T-helper 17 cell (primary cell): ENCODE measurements at regions not wholly inside any gene's neighbourhood (a gene's known extent, or its start where the extent isn't known, plus 50 kb on each side); places are given as distances from the start of the nearest gene placed in this dataset.

Source experiments
- ATAC-seq: fragments of 150-1000 bp; cut with Tn5 transposase; 2 replicates; pipeline ENCODE4 v1.10.0; 2021; ENCODE audit warnings: mild to moderate bottlenecking, moderate library complexity
- DNase-seq, 3 donors: peaks; one replicate each; pipeline versions ENCODE4 v3.0.0 to v3.0.0-alpha.2; 2020 to 2021
- H3K9me3 ChIP-seq: one replicate; pipeline ENCODE4 v1.7.0; 2013; ENCODE audit warnings: low read length, mild to moderate bottlenecking; ENCODE audit not compliant: control insufficient read depth, poor library complexity, severe bottlenecking
- H3K27ac Mint-ChIP-seq: one replicate; pipeline ENCODE4 v1.8.0; 2022; ENCODE audit warnings: mild to moderate bottlenecking, moderate library complexity, mixed read lengths
- H3K27me3 Mint-ChIP-seq: one replicate; pipeline ENCODE4 v1.8.0; 2022; ENCODE audit warnings: mixed read lengths
- H3K36me3 Mint-ChIP-seq: one replicate; pipeline ENCODE4 v1.8.0; 2022; ENCODE audit warnings: low read depth, mixed read lengths
- H3K4me1 Mint-ChIP-seq: one replicate; pipeline ENCODE4 v1.8.0; 2022; ENCODE audit warnings: mild to moderate bottlenecking, mixed read lengths
- H3K4me3 Mint-ChIP-seq: one replicate; pipeline ENCODE4 v1.8.0; 2022; ENCODE audit warnings: mild to moderate bottlenecking, moderate library complexity, mixed read lengths

DNA sequence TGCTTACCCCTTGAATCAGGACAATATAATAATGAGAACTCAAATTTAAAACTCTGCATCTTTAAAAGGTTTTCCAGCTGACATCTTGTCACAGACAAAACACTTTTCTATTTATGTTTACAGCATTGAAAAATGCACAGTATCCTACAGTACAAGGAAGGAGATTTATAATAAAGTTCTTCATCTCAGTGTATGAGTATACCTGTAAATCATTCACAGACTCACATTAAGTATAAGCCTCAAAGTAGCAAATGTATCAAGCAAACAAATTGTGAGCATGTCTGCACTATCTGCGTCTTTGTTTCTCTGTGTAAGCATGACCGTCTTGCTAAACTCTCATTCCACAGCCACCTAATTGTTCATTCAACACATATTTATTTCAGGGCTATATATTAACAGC is 52.8 kb downstream of the PPP1R2C start:
- ATAC-seq (no peak), DNase-seq (no peak)
- no peak overlapping the region for H3K27ac Mint-ChIP-seq
- no peaks in the 10 kb centered on the region for H3K27me3 Mint-ChIP-seq
- no peaks in the 10 kb centered on the region for H3K4me1 Mint-ChIP-seq
- H3K9me3 ChIP-seq, result no peaks in the 10 kb centered on the region
- H3K36me3 Mint-ChIP-seq, result peaks cover 2% of the 10 kb centered on the region
- no peak overlapping the region for H3K4me3 Mint-ChIP-seq

DNA sequence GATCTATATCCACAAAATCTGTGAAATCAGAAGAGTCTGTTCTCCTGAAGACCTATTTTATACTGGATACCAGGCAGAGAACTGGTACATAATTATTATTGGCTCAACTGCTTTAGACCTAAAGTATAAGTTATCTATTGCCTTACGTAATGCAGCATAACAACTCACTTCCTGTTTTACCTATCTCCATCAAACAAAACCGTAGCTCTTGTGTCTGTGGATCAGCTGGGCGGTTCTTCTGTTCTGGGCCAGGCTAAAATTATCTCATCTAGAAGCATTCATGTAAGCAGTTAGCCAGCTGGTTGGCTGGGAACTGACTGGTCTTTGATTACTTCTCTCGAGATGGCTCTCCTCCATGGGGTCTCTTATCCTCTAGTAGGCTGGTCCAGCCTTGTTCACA is 57.8 kb downstream of the PPP1R2C start:
- ATAC-seq, result no peak
- H3K9me3 ChIP-seq, result no peaks in the 10 kb centered on the region
- Mint-ChIP-seq H3K27me3 (no peaks in the 10 kb centered on the region), H3K4me1 (peaks cover 7% of the 10 kb centered on the region), H3K4me3 (no peak overlapping the region), H3K27ac (no peak overlapping the region), H3K36me3 (peaks cover 2% of the 10 kb centered on the region)
- no peak for DNase-seq

DNA sequence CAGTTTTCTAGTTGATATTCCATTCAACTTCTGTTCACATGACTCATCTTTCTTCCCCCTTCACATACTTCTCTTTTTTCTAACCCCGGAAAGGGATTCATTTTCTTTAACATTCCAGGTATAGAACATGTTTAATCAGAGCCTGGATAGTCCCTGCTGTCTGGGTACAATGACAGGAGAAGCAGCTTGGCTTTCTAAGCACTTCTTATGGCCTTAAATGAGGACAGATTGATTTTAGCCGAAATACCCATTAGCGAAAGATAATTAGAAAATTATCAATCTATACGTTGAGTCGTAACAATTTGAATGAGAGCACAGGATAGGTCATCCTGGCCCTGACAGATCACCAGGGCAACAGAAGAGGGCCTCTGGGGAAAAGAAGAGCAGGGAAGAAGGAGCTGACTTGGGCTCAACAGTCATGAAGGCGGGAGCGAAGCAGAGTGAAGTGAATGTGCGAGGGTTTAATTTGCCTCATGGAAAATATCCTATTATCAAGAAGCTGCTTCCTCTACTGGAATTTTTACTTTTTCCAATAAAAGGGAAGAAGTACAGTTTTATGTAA is 62.2 kb downstream of the PPP1R2C start:
- no peaks in the 10 kb centered on the region for H3K36me3 Mint-ChIP-seq
- no peaks in the 10 kb centered on the region for H3K27me3 Mint-ChIP-seq
- no peak overlapping the region for H3K4me3 Mint-ChIP-seq
- peaks cover 9% of the 10 kb centered on the region for H3K4me1 Mint-ChIP-seq
- no peak for DNase-seq
- no peak overlapping the region for H3K27ac Mint-ChIP-seq
- no peaks in the 10 kb centered on the region for H3K9me3 ChIP-seq
- ATAC-seq, result no peak

- Mint-ChIP-seq H3K27ac (no peak overlapping the region), H3K27me3 (no peaks in the 10 kb centered on the region), H3K4me1 (peaks cover 10% of the 10 kb centered on the region), H3K4me3 (no peak overlapping the region), H3K36me3 (no peaks in the 10 kb centered on the region)
- no peaks in the 10 kb centered on the region for H3K9me3 ChIP-seq
- DNase-seq, result peak; percentile 7 to 10 (median 7)
- ATAC-seq, result peak; percentile 70
These were observed 62.8 kb downstream of the PPP1R2C start for GRCh38 chrX:42714981-42715700.

DNA sequence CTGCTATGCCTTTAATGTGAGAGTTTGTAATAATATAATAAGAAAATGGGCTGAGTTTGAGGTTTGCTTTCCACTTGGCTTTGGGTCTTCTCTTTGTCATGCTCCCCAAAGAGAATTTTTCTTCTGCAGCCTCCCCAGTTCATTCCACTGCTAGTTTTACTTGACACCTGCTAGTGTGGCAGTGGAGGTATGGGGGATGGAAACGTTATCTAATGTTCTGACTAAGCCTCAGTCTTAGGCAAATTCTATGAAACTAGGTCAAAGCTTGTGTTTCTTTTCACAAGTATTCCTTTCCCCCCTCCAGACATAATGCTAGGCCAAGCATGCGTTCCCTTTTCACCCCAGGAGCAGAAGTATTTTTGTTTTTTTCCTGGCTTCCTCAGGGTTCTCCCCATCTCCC is 67.5 kb downstream of the PPP1R2C start:
- ATAC-seq, result no peak
- H3K27ac Mint-ChIP-seq, result no peak overlapping the region
- H3K36me3 Mint-ChIP-seq, result no peaks in the 10 kb centered on the region
- H3K9me3 ChIP-seq, result no peaks in the 10 kb centered on the region
- no peak overlapping the region for H3K4me3 Mint-ChIP-seq
- DNase-seq, result no peak
- no peaks in the 10 kb centered on the region for H3K27me3 Mint-ChIP-seq
- peaks cover 9% of the 10 kb centered on the region for H3K4me1 Mint-ChIP-seq

DNA sequence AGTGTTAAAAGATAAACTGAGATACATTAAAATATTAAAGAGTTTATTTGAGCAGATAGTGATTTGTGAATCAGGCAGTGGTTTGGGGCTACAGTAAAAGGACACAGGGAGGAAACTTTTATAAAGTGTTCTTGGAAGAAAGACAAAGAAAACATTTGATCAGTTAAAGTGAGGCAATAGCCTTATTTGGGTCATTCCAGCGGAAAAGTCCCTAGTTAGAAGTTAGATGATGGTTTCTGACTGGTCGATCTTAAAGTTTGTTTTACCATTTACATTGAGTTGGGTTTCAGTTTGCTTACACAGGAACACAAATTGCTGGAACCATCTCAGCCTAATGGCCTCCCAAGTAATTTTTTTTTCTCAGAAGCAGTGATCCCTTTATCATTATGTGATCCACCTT is 69.7 kb downstream of the PPP1R2C start:
- H3K4me1 Mint-ChIP-seq, result peaks cover 5% of the 10 kb centered on the region
- H3K27me3 Mint-ChIP-seq, result no peaks in the 10 kb centered on the region
- ATAC-seq (no peak), DNase-seq (no peak)
- H3K9me3 ChIP-seq, result no peaks in the 10 kb centered on the region
- no peaks in the 10 kb centered on the region for H3K36me3 Mint-ChIP-seq
- H3K27ac Mint-ChIP-seq, result no peak overlapping the region
- no peak overlapping the region for H3K4me3 Mint-ChIP-seq

- Mint-ChIP-seq H3K27me3 (no peaks in the 10 kb centered on the region), H3K4me3 (no peak overlapping the region), H3K27ac (no peak overlapping the region), H3K4me1 (peaks cover 5% of the 10 kb centered on the region), H3K36me3 (no peaks in the 10 kb centered on the region)
- no peaks in the 10 kb centered on the region for H3K9me3 ChIP-seq
- no peak for DNase-seq
- ATAC-seq, result no peak
These were observed 70.2 kb downstream of the PPP1R2C start for GRCh38 chrX:42707742-42708141.

DNA sequence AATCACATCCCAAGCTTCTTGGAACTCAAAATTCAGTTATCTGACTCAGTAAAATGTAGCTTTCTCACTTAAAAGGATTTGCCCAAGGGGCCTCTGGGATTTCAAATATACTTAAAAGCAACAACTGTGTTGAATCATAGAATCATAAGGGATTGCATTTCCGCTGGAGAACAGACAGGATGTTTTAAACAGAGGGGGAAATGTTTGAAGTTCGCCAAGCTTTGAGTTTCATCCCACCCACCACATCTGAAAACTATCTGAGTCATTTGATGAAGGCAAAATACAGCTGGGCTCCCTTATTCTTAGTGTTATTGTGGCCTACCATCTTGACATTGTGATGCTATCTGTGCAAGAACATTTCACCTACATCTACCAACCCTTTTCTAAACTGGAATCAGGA is 73.5 kb downstream of the PPP1R2C start:
- ATAC-seq (no peak), DNase-seq (no peak)
- H3K27me3 Mint-ChIP-seq, result no peaks in the 10 kb centered on the region
- H3K36me3 Mint-ChIP-seq, result no peaks in the 10 kb centered on the region
- no peak overlapping the region for H3K27ac Mint-ChIP-seq
- no peaks in the 10 kb centered on the region for H3K9me3 ChIP-seq
- no peak overlapping the region for H3K4me3 Mint-ChIP-seq
- no peaks in the 10 kb centered on the region for H3K4me1 Mint-ChIP-seq

DNA sequence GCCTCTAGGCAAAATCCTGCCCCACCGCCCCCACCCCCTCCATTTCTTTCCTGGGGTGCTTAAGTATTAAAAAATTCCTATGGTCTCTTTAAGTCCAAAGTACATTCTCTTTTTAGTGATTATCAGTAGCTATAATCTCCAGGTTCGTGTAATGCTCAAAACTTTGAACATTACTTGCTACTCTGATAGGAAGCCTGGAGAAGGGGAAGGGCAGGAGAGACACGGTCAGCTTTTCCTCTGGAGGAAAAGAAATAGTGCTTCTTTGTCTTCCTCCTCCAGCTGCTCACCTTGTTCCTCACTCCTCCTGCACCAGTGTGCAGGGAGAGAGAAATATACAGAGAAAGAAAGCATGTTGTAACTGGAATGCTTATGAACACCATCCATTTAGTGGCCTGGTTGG is 80.4 kb downstream of the PPP1R2C start:
- no peaks in the 10 kb centered on the region for H3K9me3 ChIP-seq
- H3K4me1 Mint-ChIP-seq, result no peaks in the 10 kb centered on the region
- no peak for ATAC-seq
- no peaks in the 10 kb centered on the region for H3K36me3 Mint-ChIP-seq
- H3K27me3 Mint-ChIP-seq, result no peaks in the 10 kb centered on the region
- H3K4me3 Mint-ChIP-seq, result no peak overlapping the region
- no peak for DNase-seq
- no peak overlapping the region for H3K27ac Mint-ChIP-seq

- Mint-ChIP-seq H3K27ac (no peak overlapping the region), H3K4me1 (peaks cover 2% of the 10 kb centered on the region), H3K36me3 (no peaks in the 10 kb centered on the region), H3K4me3 (no peak overlapping the region), H3K27me3 (no peaks in the 10 kb centered on the region)
- no peaks in the 10 kb centered on the region for H3K9me3 ChIP-seq
- no peak for ATAC-seq
- DNase-seq, result no peak
These were observed 81.3 kb downstream of the PPP1R2C start for GRCh38 chrX:42696536-42697124.

GRCh38 chrX:42695800-42696358 is 82.1 kb downstream of the PPP1R2C start:
- peaks cover 2% of the 10 kb centered on the region for H3K4me1 Mint-ChIP-seq
- no peak overlapping the region for H3K4me3 Mint-ChIP-seq
- no peak for DNase-seq
- no peak for ATAC-seq
- H3K27ac Mint-ChIP-seq, result no peak overlapping the region
- no peaks in the 10 kb centered on the region for H3K9me3 ChIP-seq
- no peaks in the 10 kb centered on the region for H3K36me3 Mint-ChIP-seq
- H3K27me3 Mint-ChIP-seq, result no peaks in the 10 kb centered on the region

- no peaks in the 10 kb centered on the region for H3K9me3 ChIP-seq
- peaks cover 2% of the 10 kb centered on the region for H3K4me1 Mint-ChIP-seq
- no peak overlapping the region for H3K4me3 Mint-ChIP-seq
- no peaks in the 10 kb centered on the region for H3K36me3 Mint-ChIP-seq
- no peak for DNase-seq
- H3K27me3 Mint-ChIP-seq, result no peaks in the 10 kb centered on the region
- no peak for ATAC-seq
- H3K27ac Mint-ChIP-seq, result no peak overlapping the region
These were observed 83.6 kb downstream of the PPP1R2C start for GRCh38 chrX:42694260-42694815.

DNA sequence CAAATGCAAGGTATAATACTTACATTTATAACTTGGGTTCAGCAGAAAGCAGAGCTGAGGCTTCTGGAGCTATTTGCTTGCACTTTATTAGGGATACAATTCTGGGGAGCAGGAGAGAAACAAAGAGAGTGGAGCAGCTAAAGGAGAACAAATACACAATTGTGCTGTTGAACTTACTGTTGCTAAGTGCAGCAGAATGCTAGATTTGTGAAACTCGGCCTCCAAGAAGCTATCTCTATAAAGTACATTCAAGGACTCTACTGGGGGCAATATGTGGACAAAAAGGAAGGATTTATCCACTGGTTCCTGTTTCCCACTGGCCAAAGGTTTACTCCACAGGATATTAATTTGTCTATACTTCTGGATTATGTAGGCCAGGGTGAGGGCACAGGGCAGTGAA is 86.8 kb downstream of the PPP1R2C start:
- Mint-ChIP-seq H3K27ac (no peak overlapping the region), H3K4me3 (no peak overlapping the region)
- no peak for ATAC-seq

More for the DNA sequence above, 86.8 kb downstream of the PPP1R2C start:
- DNase-seq, result no peak
- H3K9me3 ChIP-seq, result no peaks in the 10 kb centered on the region
- no peaks in the 10 kb centered on the region for H3K27me3 Mint-ChIP-seq
- H3K4me1 Mint-ChIP-seq, result peaks cover 2% of the 10 kb centered on the region
- H3K36me3 Mint-ChIP-seq, result no peaks in the 10 kb centered on the region
